HG03066 (cell line): ENCODE measurements at regions not wholly inside any gene's neighbourhood (a gene's known extent, or its start where the extent isn't known, plus 50 kb on each side); places are given as distances from the start of the nearest gene placed in this dataset.
"Not testable (repeated sequence)": the region's sequence is repeated elsewhere in the genome, so short reads cannot be mapped to it uniquely, and the experiment has no call there.

ENCODE experiments used
- ATAC-seq: cut with Tn5 transposase; IDR thresholded peaks from one replicate; pipeline ENCODE4 v1.9.1; 2021; ENCODE audit warnings: low read depth; ENCODE audit not compliant: unreplicated experiment

GRCh38 chrY:20042993-20043392 is 298.5 kb upstream of the KDM5D start:
- no peak for ATAC-seq

- ATAC-seq, result no peak
Observed at GRCh38 chrY:20025676-20026075, 281.1 kb upstream of the KDM5D start.

- not testable (repeated sequence) for ATAC-seq
Observed at GRCh38 chrY:19993410-19993809, 248.9 kb upstream of the KDM5D start.

- ATAC-seq, result no peak
Observed at GRCh38 chrY:19973012-19973411, 228.5 kb upstream of the KDM5D start.

- no peak for ATAC-seq
Observed at GRCh38 chrY:19947702-19948101, 203.2 kb upstream of the KDM5D start.

- ATAC-seq, result no peak
Observed at GRCh38 chrY:19899011-19899410, 154.5 kb upstream of the KDM5D start.

- ATAC-seq, result no peak
Observed at GRCh38 chrY:19892076-19892964, 147.8 kb upstream of the KDM5D start.

GRCh38 chrY:19882145-19882544 is 137.6 kb upstream of the KDM5D start:
- no peak for ATAC-seq

GRCh38 chrY:19869715-19870114 is 125.2 kb upstream of the KDM5D start:
- ATAC-seq, result no peak

- no peak for ATAC-seq
Observed at GRCh38 chrY:19869281-19869680, 124.8 kb upstream of the KDM5D start.

GRCh38 chrY:19868647-19869046 is 124.1 kb upstream of the KDM5D start:
- ATAC-seq, result no peak

- ATAC-seq, result no peak
Observed at GRCh38 chrY:19856474-19857135, 112.1 kb upstream of the KDM5D start.

GRCh38 chrY:19842972-19843371 is 98.4 kb upstream of the KDM5D start:
- ATAC-seq, result no peak

- ATAC-seq, result no peak
Observed at GRCh38 chrY:19824136-19824535, 79.6 kb upstream of the KDM5D start.

GRCh38 chrY:19818546-19818945 is 74.0 kb upstream of the KDM5D start:
- ATAC-seq, result no peak

- no peak for ATAC-seq
Observed at GRCh38 chrY:19816920-19817319, 72.4 kb upstream of the KDM5D start.

- peak; percentile 66 for ATAC-seq
Observed at GRCh38 chrY:19816053-19816823, 71.7 kb upstream of the KDM5D start.
